Stimulated activated CD8-positive, alpha-beta memory T cell treated with anti-CD3 and anti-CD28 coated beads, Interleukin-7, amount 100 ng/mL, for 4 hours (primary cell): ENCODE measurements at regions not wholly inside any gene's neighbourhood (a gene's known extent, or its start where the extent isn't known, plus 50 kb on each side); places are given as distances from the start of the nearest gene placed in this dataset.

Experiments
- DNase-seq, 2 donors: peaks; one replicate each; pipeline ENCODE4 v3.0.0-alpha.2; 2020; ENCODE audit warnings: low read depth in 2 of 2

DNA sequence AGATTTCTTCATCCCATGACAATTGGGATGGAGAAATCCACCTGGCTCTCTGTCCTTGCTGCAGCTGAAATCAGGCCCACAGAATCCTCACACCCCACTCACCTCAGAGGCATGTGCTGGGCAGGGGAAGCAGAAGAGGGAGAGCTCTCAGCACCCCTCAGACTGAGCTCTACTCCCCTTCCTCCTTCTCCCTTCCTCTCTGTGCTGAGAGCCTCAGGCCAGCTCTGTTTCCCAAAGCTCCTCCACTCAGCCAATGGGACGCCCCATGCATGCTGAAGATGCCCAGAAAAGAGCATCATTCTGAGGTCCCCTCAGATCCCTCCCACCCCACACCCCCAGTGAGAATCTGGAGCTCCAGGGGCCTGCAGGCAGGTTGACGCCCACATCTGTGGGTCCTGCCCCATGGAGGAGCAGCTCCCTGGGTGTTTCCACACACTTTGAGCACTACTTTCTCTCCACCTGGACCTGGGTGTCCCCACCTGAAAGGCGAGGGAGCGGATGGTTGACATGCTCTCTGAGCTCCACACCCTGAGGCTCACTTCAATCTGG lies 637.7 kb upstream of the ID2 start:
- no peak for DNase-seq

- no peak for DNase-seq
Observed at GRCh38 chr2:8045081-8045614, 636.7 kb upstream of the ID2 start.

DNA sequence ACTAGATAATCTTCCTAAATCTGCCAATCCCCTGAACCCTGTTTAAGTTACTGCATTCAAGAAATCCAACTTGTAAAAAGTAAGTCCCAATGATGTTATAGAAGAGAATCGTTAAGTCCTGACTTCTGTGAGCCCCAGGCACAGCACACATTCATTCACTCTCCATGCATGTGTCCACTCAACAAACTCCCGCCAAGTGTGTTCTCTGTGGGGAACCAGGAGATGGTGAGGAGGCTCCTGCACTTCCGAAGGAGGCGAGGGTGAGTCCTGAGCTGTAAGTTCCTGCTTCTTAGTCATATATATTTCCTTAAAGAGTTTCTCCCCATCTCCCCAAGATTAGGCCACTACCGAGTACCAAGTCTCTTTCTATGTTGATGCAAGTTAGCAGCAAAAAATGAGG lies 635.0 kb upstream of the ID2 start:
- no peak for DNase-seq

DNA sequence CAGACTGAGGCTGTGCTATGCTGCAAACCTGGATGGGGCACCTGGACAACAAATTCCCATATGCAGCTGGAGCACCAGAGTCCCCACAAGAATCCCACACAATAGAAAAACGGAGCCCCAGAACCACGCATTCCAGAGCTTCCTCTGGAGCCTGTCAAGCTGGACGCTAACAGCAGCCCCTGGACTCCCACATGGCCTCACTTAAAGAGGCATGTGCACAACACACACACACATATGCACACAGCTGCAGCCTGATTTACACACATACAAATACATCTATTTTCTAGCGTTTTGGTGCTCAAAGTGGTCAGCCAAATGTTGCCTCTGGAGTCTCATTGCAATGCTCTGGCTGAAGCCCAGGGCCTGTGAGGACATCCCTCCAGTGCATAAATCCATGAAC lies 632.7 kb upstream of the ID2 start:
- DNase-seq = no peak

- DNase-seq = no peak
Observed at GRCh38 chr2:8049851-8050571, 631.8 kb upstream of the ID2 start.

DNA sequence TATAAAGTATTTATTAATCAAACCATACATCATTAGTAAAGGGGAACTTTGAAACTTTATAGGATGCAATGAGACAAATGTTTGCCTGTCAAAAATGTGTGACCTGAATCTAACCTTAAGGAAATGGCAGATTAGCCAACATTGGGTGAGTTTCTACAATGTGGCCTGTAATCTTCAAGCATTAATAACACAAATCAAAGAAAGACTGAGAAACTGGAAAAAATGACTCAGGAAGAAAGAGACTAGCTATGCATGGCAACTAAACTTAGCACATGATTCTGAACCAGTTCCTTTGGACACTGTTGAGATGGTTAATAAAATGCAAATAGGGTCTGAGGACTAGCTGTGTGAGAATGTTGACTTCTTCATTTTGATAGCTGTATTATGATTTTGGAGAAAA lies 628.6 kb upstream of the ID2 start:
- no peak for DNase-seq

GRCh38 chr2:8054070-8054469 lies 627.8 kb upstream of the ID2 start:
- DNase-seq = no peak

DNA sequence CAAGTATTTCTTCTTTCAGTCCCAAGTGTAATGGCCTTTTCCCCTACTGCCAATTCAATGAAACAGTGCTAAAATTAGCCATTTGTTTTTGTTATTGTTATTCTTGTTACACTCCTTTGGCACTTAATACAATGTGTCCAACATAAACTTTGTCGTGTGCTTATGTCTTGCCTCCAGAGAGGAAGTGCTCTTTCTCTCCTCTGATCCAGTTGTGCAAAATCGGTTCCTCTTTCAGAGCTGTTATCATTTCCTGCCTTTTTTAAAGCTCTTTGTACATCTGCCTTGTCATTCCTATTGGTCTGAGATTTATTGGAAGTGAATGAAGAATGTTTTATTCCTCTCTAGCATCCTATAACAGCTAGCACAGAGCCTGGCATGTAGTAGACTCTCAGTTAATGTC lies 623.2 kb upstream of the ID2 start:
- no peak for DNase-seq

- DNase-seq = no peak
Observed at GRCh38 chr2:8059255-8059654, 622.6 kb upstream of the ID2 start.

GRCh38 chr2:8059794-8060193 lies 622.1 kb upstream of the ID2 start:
- no peak for DNase-seq

DNA sequence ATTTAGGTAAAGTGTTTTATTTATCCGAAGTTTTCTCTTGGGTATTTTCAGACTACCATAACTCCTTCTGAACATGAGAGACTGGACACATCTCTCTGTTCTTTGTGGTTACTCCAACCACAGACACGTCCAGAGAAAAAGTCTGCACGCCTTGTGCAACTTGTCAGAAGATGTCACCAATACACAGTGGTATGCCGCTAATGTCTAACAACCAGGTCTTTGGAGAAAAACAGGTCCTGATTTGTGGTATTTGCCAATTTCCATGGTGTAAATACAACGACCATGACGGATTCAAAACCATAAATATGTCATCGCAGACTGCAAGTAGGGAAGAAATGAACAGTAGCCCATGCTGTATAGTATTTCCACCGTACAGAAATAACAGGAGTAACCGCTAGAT lies 620.6 kb upstream of the ID2 start:
- DNase-seq = no peak

DNA sequence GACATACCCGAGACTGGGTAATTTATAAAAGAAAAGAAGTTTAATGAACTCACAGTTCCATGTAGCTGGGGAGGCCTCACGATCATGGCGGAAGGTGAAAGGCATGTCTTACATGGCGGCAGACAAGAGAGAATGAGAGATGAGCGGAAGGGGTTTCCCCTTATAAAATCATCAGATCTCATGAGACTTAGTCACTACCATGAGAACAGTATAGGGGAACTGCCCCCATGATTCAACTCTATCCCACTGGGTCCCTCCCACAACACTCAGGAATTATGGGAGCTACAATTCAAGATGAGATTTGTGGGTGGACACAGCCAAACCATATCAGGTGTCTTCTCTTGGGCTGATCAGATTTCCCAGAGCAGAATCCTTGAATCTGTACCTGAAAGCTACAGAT lies 617.3 kb upstream of the ID2 start:
- no peak for DNase-seq

DNA sequence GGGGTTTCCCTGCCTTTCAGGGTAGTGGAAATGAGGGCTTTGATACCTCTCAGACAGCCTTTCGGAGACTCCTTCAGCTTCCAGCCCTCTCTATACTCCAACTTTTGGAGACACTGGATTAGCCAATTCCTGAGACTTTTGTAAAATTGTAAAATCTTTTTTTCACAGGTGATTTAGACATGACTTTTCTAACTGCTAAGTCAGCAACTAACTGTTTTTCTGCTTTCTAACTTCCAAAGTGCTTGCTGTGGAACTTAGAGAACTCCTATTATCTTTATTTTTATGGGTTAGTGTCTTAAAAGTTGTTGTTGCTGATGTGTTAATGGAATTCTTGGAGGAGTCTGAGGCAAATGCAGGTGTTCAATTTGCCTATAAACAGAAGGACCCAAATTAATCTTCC lies 616.7 kb upstream of the ID2 start:
- DNase-seq = no peak

DNA sequence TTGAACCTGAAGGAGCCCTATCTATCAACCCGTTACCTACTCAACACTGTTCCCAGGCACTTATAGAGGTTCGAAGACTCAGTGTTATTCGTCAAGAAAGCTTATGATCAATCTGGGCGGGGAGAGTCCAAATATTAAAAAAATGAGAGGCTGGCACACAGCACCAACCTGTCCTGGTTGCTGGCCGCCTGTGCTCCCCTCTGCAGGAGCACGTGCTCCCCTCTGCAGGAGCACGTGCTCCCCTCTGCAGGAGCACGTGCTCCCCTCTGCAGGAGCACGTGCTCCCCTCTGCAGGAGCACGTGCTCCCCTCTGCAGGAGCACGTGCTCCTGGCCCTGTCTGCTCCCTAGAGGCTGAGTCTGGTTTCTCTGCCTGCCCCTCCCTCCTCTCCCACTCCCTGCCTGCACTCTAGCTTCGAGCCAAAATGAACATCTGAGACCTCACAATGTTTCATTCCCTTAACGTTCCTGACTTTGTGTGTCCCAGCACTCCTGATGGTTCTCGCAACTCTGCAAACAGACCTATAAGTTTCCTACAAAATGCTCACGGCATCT lies 614.0 kb upstream of the ID2 start:
- no peak for DNase-seq

DNA sequence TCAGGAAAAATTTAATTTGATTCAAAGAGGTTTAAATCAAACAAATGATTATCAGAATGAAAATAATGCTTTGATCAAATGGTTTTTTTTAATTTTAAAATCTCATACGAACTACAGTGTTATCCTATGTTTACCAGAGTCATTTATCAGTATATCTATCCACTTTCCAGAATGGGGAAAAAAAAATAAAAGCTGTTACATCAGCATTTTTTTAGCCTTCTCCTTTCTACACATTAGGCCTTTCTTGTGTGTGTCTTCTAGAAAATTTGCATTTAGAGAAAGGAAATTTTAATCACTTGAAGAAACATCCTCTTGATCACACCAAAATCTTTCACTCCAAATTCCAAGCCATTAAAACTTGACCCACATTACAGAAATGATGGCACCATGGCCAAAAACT lies 608.9 kb upstream of the ID2 start:
- DNase-seq = no peak

DNA sequence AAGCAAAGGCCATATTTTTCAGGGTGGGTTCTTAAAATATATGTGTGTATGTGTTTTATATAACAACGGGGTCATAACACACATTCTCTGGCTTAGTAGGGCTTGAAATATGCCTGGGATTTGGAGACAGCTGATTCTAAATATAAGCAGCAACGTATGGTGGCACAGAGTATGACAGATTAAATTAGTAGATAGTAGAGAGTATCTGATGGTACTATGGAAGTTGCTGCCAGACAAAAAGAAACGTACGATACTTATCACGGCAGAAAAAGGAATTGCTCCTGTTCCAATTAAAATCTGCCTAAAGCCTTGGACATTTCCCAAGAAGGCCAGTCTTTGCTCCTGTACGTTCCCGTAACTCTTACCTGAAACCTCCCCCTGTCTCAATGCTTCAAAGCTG lies 607.9 kb upstream of the ID2 start:
- no peak for DNase-seq

DNA sequence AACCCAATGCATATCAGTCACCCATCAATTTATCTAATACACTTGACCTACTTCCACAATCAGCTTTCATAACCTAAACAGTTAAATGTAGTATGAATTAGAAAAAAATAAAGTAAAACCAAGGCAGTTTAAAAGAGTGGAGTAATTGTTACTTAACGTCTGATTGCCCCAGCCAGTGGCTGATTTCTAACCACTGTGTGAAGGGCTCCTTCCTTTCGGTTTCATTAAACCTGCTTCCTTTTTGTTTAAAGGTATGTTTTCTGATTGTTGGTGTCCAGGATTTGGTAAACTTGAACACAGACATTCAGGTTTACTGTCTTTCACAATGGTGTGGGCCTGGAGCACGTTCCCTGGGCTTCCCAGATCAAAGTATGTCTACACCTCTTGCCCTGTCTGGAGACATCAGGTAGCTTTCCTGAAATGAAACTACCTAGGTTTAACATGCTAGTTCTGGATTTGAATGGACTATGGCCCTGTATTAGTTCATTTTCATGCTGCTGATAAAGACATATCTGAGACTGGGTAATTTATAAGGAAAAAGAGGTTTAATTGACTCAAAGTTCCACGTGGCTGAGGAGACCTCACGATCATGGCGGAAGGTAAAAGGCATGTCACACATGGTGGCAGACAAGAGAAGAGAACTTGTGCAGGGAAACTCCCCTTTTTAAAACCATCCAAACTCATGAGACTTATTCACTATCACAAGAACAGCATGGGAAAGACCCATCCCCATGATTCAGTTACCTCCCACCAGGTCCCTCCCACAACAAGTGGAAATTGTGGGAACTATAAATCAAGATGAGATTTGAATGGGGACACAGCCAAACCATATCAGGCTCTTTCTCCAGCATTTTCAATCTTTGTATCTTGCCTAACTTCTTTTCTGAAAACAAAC lies 605.2 kb upstream of the ID2 start:
- no peak for DNase-seq

DNA sequence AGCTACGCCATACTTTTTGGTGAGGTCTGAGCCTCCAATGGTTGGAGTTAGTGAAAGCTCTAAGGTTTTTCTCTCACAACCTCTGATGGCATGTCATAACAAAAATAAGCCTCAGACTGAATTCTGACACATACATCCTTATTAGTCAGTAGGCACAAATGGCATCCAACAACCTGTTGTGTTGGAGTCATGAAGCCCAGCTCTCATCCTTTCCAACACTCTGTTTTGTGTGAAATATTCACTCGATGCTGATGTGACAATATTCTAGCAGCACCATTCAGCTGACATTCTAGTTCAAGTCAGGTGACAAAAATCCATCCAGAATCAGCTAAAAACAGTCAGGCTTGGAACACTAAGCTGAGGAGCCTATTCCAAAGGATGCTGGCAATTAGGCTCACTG lies 603.2 kb upstream of the ID2 start:
- DNase-seq = no peak

GRCh38 chr2:8080063-8080462 lies 601.8 kb upstream of the ID2 start:
- no peak for DNase-seq

GRCh38 chr2:8081130-8081529 lies 600.7 kb upstream of the ID2 start:
- no peak for DNase-seq

GRCh38 chr2:8082840-8083239 lies 599.0 kb upstream of the ID2 start:
- DNase-seq = no peak

- DNase-seq = no peak
Observed at GRCh38 chr2:8086357-8086756, 595.5 kb upstream of the ID2 start.
